ENCODE measurements at regions not wholly inside any gene's neighbourhood (a gene's known extent, or its start where the extent isn't known, plus 50 kb on each side); places are given as distances from the start of the nearest gene placed in this dataset.

GRCh38 chr3:117272274-117272673 is 562.7 kb downstream of the TUSC7 start:
- TF ChIP-seq ZNF384 (IDR thresholded peaks at IDR 0.05): no peak
- TF ChIP-seq, protein P1, sequence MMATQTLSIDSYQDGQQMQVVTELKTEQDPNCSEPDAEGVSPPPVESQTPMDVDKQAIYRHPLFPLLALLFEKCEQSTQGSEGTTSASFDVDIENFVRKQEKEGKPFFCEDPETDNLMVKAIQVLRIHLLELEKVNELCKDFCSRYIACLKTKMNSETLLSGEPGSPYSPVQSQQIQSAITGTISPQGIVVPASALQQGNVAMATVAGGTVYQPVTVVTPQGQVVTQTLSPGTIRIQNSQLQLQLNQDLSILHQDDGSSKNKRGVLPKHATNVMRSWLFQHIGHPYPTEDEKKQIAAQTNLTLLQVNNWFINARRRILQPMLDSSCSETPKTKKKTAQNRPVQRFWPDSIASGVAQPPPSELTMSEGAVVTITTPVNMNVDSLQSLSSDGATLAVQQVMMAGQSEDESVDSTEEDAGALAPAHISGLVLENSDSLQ (IDR thresholded peaks at IDR 0.05): no peak
- TF ChIP-seq ELF4 (IDR thresholded peaks at IDR 0.05): no peak
- no peak for TF ChIP-seq FOXM1 (IDR thresholded peaks at IDR 0.05; ENCODE audit: borderline replicate concordance)
- no peak for TF ChIP-seq TARDBP (IDR thresholded peaks at IDR 0.05)
- TF ChIP-seq SUZ12 (IDR thresholded peaks at IDR 0.05): no peak
